Thoracic aorta (tissue), 2 donors: ENCODE measurements at regions not wholly inside any gene's neighbourhood (a gene's known extent, or its start where the extent isn't known, plus 50 kb on each side); places are given as distances from the start of the nearest gene placed in this dataset.

ENCODE experiments used
- ATAC-seq: fragments of 150-250 bp; one replicate; pipeline ENCODE4 v1.8.0; 2017; ENCODE audit warnings: low read depth; ENCODE audit not compliant: insufficient number of reproducible peaks, low FRiP score
- DNase-seq: peaks from one replicate; pipeline ENCODE4 v3.0.0-alpha.2; 2020; ENCODE audit warnings: low spot score
- H3K27ac ChIP-seq, 2 donors: fragments of 200-600 bp; sonication (generic); 1 replicate in 1 of 2; 2 replicates in 1 of 2; pipeline ENCODE4 v1.5.1; 2016; ENCODE audit warnings: mild to moderate bottlenecking in 2 of 2, moderate library complexity in 2 of 2
- H3K27me3 ChIP-seq: fragments of 200-600 bp; sonication (generic); replicated peaks from 2 replicates; pipeline ENCODE4 v1.6.0; 2016; ENCODE audit warnings: mild to moderate bottlenecking; ENCODE audit not compliant: insufficient read depth
- H3K36me3 ChIP-seq: fragments of 200-600 bp; sonication (generic); one replicate; pipeline ENCODE4 v1.5.1; 2016
- H3K4me1 ChIP-seq, 2 donors: fragments of 200-600 bp; sonication (generic); 1 replicate in 1 of 2; 2 replicates in 1 of 2; pipeline versions ENCODE4 v1.5.1 to v1.6.0; 2016; ENCODE audit warnings: low read depth in 2 of 2, mild to moderate bottlenecking in 1 of 2; ENCODE audit not compliant: control insufficient read depth in 1 of 2
- H3K4me3 ChIP-seq: fragments of 200-600 bp; sonication (generic); 2 replicates; pipeline ENCODE4 v1.5.1; 2016; ENCODE audit warnings: mild to moderate bottlenecking
- H3K9me3 ChIP-seq: fragments of 200-600 bp; sonication (generic); 2 replicates; pipeline ENCODE4 v1.5.1; 2016
- CTCF ChIP-seq: fragments of 200-600 bp; sonication (generic); IDR thresholded peaks from one replicate; pipeline ENCODE4 v1.5.1; 2019; ENCODE audit warnings: antibody characterized with exemption

- DNase-seq (no peak), ATAC-seq (no peak)
- TF ChIP-seq CTCF: no peak
- no peak overlapping the region for H3K27ac ChIP-seq
- H3K27me3 ChIP-seq: no peaks in the 10 kb centered on the region
- no peaks in the 10 kb centered on the region for H3K4me1 ChIP-seq
- H3K9me3 ChIP-seq: no peaks in the 10 kb centered on the region
- H3K36me3 ChIP-seq: no peaks in the 10 kb centered on the region
- H3K4me3 ChIP-seq: no peak overlapping the region
These were observed 117.4 kb upstream of the DSEL start for GRCh38 chr18:67633939-67634338.

GRCh38 chr18:67621906-67622305 lies 105.4 kb upstream of the DSEL start:
- Histone ChIP-seq H3K27ac (no peak overlapping the region), H3K27me3 (no peaks in the 10 kb centered on the region), H3K9me3 (no peaks in the 10 kb centered on the region), H3K4me1 (no peaks in the 10 kb centered on the region), H3K36me3 (no peaks in the 10 kb centered on the region), H3K4me3 (no peak overlapping the region)
- no peak for TF ChIP-seq CTCF
- DNase-seq: no peak
- ATAC-seq: no peak

- H3K27me3 ChIP-seq: no peaks in the 10 kb centered on the region
- no peak for TF ChIP-seq CTCF
- no peak overlapping the region for H3K27ac ChIP-seq
- ATAC-seq: no peak
- no peaks in the 10 kb centered on the region for H3K9me3 ChIP-seq
- H3K36me3 ChIP-seq: no peaks in the 10 kb centered on the region
- no peak for DNase-seq
- H3K4me3 ChIP-seq: no peak overlapping the region
- H3K4me1 ChIP-seq: no peaks in the 10 kb centered on the region
These were observed 104.7 kb upstream of the DSEL start for GRCh38 chr18:67621049-67621713.

DNA sequence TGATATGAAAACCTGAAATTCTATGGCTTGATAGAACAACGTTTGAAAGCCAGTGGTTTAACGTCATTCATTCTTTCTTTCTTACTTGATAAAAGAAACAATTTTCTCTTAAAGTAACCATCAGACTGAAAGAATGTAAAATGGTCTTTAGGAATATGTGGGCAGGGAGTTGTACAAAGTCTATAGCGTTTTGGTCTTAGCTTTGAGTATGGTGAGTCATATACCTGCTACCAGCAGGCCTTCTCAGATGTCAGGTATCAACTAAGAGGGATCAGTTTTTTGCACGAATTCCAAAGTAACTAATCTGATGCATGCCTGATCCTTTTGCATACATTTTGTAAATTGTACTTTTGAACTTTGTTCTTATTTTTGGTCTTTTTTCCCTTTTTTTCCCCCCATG lies 101.5 kb upstream of the DSEL start:
- Histone ChIP-seq H3K4me3 (no peak overlapping the region), H3K4me1 (no peaks in the 10 kb centered on the region), H3K36me3 (no peaks in the 10 kb centered on the region), H3K27ac (no peak overlapping the region), H3K9me3 (no peaks in the 10 kb centered on the region), H3K27me3 (no peaks in the 10 kb centered on the region)
- DNase-seq (no peak), ATAC-seq (no peak)
- no peak for TF ChIP-seq CTCF

DNA sequence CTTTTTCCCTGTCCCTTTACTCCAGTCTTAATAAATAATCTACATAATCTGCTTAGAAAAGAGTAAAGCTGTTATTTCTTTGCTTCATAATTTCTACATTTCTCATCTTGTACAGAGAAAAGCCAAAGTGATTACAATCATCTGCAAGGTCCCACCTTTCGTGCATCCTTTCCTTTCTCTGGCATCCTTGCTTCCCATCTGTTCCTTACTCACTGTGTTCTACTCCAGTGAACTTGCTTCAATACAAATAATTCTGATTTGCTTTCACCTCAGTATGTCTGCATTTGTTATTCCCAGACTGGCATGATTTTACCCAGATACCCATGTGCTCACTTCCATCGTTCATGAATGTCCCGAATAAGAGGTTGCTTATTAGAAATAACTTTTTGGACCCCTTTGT lies 99.4 kb upstream of the DSEL start:
- DNase-seq: no peak
- Histone ChIP-seq H3K4me3 (no peak overlapping the region), H3K4me1 (no peaks in the 10 kb centered on the region), H3K27ac (no peak overlapping the region), H3K9me3 (no peaks in the 10 kb centered on the region), H3K36me3 (no peaks in the 10 kb centered on the region), H3K27me3 (no peaks in the 10 kb centered on the region)
- TF ChIP-seq CTCF: no peak
- no peak for ATAC-seq
